ENCODE measurements at regions not wholly inside any gene's neighbourhood (a gene's known extent, or its start where the extent isn't known, plus 50 kb on each side); places are given as distances from the start of the nearest gene placed in this dataset.

DNA sequence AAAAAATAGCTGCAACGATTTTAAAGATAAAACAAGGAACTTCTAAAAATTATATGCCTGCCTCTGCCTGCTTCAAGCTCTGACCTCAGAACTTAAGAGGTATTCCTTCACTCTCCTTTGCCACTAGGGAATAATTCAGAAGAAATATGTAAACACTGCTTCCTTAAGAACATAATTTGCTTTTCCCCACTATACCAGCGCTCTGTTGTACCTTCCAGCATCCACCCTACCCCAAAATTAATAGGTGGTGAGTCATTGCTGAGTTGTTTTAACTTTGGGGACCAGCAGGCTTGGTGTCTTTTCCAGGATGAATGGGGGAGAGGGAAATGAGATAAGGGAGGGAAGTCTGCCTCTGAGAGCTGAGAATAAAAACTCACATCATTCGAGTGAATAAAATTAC is 107.7 kb upstream of the ATXN1 start:
- H3K27ac ChIP-seq: no peak overlapping the region
- H3K27me3 ChIP-seq: no peaks in the 10 kb centered on the region
- no peaks in the 10 kb centered on the region for H3K9me3 ChIP-seq
- intact Hi-C loops (cut with DNase I; ENCODE audit: low total_unique reads): no loop called here
- no peaks in the 10 kb centered on the region for H3K4me1 ChIP-seq
- DNase-seq: no peak
- no peak overlapping the region for H3K4me3 ChIP-seq
- TF ChIP-seq, protein P1, sequence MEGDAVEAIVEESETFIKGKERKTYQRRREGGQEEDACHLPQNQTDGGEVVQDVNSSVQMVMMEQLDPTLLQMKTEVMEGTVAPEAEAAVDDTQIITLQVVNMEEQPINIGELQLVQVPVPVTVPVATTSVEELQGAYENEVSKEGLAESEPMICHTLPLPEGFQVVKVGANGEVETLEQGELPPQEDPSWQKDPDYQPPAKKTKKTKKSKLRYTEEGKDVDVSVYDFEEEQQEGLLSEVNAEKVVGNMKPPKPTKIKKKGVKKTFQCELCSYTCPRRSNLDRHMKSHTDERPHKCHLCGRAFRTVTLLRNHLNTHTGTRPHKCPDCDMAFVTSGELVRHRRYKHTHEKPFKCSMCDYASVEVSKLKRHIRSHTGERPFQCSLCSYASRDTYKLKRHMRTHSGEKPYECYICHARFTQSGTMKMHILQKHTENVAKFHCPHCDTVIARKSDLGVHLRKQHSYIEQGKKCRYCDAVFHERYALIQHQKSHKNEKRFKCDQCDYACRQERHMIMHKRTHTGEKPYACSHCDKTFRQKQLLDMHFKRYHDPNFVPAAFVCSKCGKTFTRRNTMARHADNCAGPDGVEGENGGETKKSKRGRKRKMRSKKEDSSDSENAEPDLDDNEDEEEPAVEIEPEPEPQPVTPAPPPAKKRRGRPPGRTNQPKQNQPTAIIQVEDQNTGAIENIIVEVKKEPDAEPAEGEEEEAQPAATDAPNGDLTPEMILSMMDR (IDR thresholded peaks at IDR 0.05): no peak
- H3K36me3 ChIP-seq: no peaks in the 10 kb centered on the region

DNA sequence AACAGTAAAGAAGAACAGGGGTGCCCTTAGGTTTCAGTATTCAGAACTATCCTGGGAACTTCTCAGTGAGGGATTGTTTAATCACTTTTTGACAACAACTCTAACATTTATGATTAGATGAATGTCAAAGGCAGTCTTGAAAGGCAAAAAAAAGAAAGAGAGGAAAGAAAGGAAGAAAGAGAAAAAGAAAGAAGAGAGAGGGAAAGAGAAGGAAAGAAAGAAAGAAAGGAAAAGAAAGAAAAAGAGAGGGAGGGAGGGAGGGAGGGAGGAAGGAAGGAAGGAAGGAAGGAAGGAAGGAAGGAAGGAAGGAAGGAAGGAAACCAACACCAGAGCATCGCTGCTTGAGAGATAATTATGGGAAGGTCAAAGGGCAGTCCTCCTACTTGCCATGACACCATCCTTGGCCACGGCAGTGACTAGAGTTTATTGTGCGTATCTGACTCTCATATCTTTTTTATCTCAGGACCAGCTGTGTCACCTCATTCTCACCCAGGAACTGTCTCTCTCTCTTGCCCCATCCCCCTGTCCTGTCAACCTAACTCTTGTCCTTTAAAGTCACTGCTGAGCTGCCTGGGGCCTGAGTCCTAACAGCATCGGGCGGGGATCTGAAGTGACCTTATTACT is 96.8 kb upstream of the ATXN1 start:
- intact Hi-C loops (cut with DNase I; ENCODE audit: low total_unique reads): no loop called here

DNA sequence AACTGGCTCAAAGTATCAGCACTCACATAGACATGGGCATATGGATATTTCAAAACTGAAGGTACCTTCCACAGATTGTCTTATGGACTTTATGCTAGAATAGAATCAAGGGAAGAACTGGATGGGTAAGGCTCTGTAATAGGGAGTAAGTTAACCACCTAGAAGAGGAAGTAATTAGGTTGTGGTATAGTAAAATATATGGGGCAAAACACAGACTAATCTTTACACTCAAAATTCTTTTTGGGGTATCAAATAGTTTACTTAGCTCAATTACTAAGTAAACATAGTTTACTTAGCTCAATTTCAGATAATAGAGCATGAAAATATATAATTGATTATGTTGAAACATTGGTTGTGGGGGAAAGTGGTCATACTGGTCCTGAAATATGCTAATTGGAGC is 94.2 kb upstream of the ATXN1 start:
- Histone ChIP-seq H3K36me3 (no peaks in the 10 kb centered on the region), H3K4me3 (no peak overlapping the region), H3K27ac (no peak overlapping the region), H3K27me3 (no peaks in the 10 kb centered on the region), H3K4me1 (no peaks in the 10 kb centered on the region), H3K9me3 (no peaks in the 10 kb centered on the region)
- intact Hi-C loops (cut with DNase I; ENCODE audit: low total_unique reads): no loop called here
- TF ChIP-seq, protein P1 (IDR thresholded peaks at IDR 0.05): no peak
- DNase-seq: no peak

More for the DNA sequence above, 96.8 kb upstream of the ATXN1 start:
- Histone ChIP-seq H3K9me3 (no peaks in the 10 kb centered on the region), H3K27ac (no peak overlapping the region), H3K4me1 (no peaks in the 10 kb centered on the region), H3K4me3 (no peak overlapping the region), H3K27me3 (no peaks in the 10 kb centered on the region), H3K36me3 (no peaks in the 10 kb centered on the region)
- TF ChIP-seq, protein P1 (IDR thresholded peaks at IDR 0.05): no peak
- no peak for DNase-seq

DNA sequence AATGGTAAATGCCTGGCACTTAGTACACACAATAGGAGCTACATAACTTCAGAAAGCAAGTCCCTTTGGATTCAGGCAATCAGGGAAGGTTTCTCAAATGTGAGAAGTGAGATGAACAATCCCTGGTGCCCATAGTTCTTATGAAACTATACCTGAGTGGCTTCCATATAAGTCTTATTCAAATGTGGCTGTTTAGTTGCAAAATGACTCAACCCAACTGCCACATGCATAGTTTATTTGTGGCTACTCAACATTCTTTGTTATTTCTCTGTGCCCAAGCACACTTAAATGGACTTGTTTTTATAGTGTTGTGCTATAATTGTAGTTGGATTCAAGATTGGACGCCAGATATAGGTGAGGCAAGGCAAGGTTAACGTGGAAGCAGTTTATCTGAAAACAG is 93.7 kb upstream of the ATXN1 start:
- intact Hi-C loops (cut with DNase I; ENCODE audit: low total_unique reads): no loop called here

DNA sequence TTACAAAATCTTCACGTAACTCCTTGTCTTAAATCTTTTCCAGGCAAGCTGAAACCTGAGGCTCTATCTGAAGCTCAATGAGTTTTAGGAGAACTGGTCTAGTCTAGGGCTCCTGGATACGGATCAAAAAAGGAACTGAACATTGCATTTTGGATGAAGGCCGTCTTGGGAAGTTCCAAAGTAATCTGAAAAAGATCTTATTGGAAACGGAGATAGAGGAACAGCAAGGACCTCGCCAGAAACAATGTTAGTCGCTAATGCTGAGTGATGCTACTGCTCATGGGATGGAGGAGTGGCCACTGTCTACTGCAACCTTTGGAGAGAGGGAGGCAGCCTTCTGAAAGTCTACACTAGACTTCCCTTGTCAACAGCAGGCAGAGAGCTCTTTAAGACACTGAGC is 91.4 kb upstream of the ATXN1 start:
- Histone ChIP-seq H3K4me1 (peaks cover 0 to 11% (median 0%) of the 10 kb centered on the region in 4 donors), H3K27me3 (no peaks in the 10 kb centered on the region), H3K4me3 (no peak overlapping the region), H3K36me3 (no peaks in the 10 kb centered on the region), H3K27ac (no peak overlapping the region), H3K9me3 (no peaks in the 10 kb centered on the region)
- DNase-seq: no peak
- TF ChIP-seq, protein P1 (IDR thresholded peaks at IDR 0.05): no peak
- intact Hi-C loops (cut with DNase I; ENCODE audit: low total_unique reads): no loop called here

More for the DNA sequence above, 93.7 kb upstream of the ATXN1 start:
- H3K4me1 ChIP-seq: peaks cover 0 to 3% (median 0%) of the 10 kb centered on the region in 4 donors
- no peak overlapping the region for H3K27ac ChIP-seq
- TF ChIP-seq, protein P1 (IDR thresholded peaks at IDR 0.05): no peak
- H3K4me3 ChIP-seq: no peak overlapping the region
- H3K27me3 ChIP-seq: no peaks in the 10 kb centered on the region
- no peaks in the 10 kb centered on the region for H3K36me3 ChIP-seq
- no peaks in the 10 kb centered on the region for H3K9me3 ChIP-seq
- no peak for DNase-seq

DNA sequence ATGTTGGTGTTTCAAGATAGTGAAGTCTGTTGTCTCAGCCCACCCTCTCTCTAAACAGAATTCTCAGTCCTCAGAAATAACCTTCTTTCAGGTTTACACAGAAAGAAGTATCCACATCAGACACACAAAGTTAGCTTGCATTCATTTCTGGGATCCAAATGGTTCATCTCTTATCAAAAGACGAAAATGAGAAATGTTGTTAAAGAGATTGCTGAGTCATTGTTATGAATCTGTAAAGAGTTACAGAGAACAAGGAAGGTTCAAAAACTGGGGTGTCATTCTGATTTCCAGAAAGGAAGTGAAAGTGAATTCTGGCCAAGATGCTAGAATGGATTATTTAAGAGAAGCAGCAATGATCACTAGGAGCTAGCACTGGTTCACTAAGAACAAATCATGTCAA is 90.5 kb upstream of the ATXN1 start:
- Histone ChIP-seq H3K27me3 (no peaks in the 10 kb centered on the region), H3K4me3 (no peak overlapping the region), H3K36me3 (no peaks in the 10 kb centered on the region), H3K4me1 (peaks cover 0 to 11% (median 0%) of the 10 kb centered on the region in 4 donors), H3K27ac (no peak overlapping the region), H3K9me3 (no peaks in the 10 kb centered on the region)
- intact Hi-C loops (cut with DNase I; ENCODE audit: low total_unique reads): no loop called here
- TF ChIP-seq, protein P1 (IDR thresholded peaks at IDR 0.05): no peak
- DNase-seq: no peak
